G401.6 (cell line): ENCODE measurements at regions not wholly inside any gene's neighbourhood (a gene's known extent, or its start where the extent isn't known, plus 50 kb on each side); places are given as distances from the start of the nearest gene placed in this dataset.

ENCODE experiments used
- FAIRE-seq: peaks from 2 replicates; lab custom pipeline; 2012; peaks lifted over from hg19 to GRCh38; lab: Jason Lieb, UNC

DNA sequence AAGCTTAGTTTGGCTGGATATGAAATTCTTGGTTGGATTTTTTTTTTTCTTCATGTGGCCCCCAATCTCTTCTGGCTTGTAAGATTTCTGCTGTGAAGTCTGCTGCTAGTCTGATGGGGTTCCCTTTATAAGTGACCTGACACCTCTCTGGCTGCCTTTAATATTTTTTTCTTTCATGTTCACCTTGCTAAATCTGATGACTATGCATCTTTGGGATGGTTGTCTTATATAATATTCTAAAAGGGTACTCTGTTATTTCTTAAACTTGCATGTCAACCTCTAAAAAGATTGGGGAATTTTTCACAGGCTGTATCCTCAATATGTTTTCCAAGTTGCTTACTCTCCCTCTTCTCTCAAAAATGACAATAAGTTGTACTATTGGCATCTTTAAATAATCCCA lies 500.0 kb downstream of the CAAP1 start:
- FAIRE-seq = no peak

DNA sequence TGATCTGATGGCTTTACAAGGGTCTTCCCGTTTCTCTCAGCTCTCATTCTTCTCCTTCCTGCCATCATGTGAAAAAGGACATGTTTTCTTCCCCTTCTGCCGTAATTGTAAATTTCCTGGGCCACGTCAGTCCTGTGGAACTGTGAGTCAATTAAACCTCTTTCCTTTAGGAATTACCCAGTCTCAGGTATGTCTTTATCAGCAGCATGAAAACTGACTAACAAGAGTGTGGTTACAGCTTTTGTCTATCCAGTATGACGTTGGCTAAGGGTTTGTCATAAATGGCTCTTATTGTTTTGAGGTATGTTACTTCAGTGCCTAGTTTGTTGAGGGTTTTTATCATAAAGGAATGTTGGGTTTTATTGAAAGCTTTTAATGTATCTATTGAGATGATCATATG lies 501.6 kb downstream of the CAAP1 start:
- no peak for FAIRE-seq

DNA sequence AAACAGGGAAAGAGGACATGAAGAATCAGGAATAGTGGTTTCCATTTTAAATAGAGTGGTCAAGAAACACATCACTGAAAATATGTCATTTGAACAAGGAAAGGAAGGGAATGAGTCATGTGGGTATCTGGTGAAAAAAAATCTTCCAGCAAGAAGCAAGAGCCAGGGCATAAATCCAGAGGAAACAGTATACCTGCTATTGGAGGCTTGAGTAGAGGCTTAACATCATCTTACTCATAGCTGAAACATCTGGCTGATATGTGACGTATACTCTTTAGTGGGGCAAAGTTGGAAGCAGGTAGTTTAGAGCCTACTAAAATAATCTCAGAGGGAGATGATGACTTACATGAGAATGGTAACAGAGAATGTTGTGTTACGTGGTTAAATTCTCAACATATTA lies 517.2 kb downstream of the CAAP1 start:
- no peak for FAIRE-seq

DNA sequence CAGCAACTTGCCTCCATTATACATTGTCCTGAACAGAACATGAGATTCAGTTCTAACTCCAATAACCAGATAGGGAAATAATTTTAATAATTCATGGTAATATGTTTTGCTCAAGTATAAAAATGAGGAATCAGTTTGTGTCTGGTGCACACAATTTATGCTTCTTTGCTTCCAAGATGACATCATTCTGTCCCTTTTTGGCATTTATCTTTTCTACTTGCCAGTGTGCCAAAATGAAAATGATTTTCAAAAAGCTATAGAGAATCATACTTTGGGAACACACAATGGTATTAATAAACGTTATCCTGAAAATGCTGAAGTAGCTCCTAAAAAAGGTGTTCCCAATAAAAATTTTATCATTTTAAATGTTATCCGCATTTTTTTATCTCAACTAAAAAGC lies 519.0 kb downstream of the CAAP1 start:
- no peak for FAIRE-seq

DNA sequence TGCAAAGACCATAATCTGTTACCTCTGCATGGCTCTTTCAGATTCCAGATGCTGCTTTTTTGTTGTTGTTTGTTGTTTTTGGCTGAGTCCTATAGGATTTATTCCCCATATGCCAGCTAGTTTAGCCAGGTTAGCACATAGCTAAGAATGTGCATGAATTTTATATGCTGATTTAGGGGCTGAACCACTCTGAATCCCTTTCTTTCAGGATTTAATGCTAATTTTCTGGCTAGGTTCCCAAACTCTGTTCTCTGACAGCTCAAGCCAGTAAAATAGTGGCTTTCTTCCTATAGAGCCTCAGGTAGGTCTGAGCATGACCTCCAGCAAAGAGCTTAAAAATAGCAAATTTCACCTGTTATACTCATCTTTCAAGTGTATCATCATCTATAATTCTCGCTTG lies 521.4 kb downstream of the CAAP1 start:
- FAIRE-seq = no peak

DNA sequence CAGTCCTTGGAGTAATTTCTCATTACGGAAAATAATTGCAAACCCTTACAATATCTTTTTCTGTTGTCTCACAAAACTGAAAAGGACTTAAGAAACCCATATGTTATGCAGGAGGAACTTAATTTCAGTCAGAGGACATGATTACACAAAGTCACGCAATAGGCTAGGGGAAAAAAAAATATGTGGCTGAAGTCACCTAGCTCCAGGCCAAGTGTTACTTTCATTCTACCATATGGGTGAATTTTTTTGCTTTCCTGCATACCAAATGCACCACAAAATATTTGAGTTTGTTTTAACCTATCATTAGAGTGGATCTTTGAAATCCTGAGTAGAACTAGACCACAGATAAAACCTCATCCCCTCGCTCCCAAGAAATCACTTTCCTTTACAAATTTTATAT lies 523.5 kb downstream of the CAAP1 start:
- FAIRE-seq = no peak

DNA sequence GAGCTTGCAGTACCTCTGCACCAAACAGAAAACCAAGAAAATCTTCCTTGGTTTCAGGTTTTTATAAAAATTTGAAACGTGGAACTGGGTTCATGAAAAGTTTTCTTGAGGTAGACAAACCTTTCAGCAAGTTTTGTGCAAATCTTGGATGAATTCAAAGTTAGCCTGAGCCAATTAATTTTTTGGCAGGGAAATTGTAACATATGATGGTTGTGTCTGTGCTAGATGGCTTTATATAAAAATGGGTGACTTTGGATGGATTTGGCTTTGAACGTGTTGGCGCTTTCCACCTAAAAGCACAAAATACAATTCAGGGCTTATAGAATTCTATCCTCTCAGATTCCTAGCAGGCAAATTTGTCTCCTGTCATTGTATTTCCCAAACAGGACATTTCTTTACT lies 524.4 kb downstream of the CAAP1 start:
- no peak for FAIRE-seq

DNA sequence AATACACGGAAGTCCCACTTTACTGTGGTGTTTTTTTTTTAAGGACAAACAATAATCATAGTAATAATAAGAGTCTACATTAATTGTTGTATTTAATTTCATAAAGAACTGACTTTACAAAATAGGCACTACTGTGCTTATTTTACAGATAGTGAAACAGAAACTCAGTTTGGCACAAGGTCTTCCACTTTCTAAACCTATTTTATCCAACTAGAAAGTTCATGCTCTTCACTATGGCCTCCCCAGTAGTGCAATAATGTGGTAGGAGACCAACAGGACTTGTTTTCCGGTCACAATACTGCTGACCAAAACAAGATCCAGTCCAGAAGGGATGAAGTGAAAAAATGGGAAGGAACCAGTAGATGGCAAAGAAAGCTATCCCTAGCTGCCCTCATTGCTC lies 531.6 kb downstream of the CAAP1 start:
- no peak for FAIRE-seq

DNA sequence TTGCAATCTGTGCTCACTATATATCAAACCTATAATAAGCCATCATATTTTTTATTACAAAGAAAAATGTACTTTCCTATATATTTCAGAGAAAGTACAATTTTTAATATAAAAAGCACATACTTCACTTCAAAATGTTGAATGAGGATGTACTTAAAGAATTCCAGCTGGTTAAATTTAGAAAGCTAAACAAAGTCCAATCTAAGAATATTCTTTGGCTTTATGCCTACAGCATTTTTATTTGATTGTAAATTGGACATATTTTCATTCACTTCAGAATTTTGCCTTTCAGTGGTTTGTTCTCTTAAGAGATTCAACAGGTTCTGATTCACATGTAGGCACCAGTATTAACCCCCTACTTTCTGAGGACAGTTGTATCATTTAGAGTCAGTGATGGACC lies 533.8 kb downstream of the CAAP1 start:
- no peak for FAIRE-seq

DNA sequence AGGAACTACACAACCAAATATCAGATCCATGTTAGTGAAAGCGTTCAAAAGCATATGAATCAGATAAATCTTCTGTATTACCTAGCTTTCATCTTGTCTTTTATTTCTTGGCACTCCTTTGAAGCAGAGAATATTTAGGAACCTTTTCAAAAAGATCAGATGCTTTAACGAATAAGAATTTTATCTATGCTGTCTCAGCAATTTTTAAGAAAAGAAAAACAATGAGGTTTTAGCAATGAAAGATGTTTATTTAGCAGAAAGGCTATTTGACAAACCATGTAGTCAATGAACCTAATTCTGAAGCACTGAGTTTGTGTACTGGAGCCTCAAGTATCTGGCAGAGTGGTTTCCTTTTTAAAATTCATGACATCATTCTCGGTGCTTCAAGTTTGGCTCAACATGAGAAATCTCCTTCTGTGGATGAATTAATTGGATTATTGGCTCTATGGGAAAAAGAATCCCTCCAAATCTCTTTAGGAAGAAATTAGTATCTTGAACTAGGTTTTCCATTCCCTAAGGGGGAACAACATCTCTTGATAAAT lies 534.7 kb downstream of the CAAP1 start:
- FAIRE-seq = no peak

DNA sequence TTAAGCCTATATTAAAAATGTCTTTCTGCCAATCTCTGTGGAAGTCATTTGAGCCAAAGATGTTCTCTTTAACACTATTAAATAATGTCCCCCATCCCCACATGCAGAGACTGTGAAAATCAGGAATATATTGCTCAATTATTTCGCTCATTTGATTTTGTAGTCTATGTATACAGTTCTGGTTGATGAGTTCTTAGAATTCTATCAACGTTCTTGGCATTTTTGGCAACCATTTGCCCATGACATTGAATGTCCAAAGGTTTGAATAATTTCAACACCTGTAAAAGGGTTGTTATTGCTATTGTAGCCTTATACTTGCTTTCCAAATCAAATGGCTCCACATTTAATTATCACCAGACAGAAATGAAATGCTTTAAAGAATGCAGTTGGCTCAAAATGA lies 536.1 kb downstream of the CAAP1 start:
- FAIRE-seq = no peak

DNA sequence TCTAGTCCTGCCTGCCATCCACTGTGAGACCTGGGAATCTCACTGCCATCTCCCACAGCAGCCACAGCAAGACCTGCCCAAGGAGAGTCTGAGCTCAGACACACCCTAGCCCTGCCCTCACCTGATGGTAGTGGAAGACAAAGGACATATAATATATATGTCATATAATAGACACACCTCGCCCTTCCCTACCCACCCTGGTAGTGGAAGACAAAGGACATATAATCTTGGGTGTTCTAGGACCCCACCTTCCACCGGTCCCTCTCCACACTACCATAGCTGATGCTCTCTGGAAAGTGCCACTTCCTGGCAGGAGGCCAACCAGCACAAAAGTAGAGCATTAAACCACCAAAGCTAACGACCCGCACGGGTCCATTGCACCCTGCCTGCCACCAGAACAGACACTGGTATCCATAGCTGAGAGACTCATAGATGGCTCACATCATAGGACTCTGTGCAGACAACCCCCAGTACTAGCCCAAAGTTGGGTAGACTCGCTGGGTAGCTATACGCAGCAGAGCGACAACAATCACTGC lies 545.6 kb downstream of the CAAP1 start:
- FAIRE-seq = no peak

DNA sequence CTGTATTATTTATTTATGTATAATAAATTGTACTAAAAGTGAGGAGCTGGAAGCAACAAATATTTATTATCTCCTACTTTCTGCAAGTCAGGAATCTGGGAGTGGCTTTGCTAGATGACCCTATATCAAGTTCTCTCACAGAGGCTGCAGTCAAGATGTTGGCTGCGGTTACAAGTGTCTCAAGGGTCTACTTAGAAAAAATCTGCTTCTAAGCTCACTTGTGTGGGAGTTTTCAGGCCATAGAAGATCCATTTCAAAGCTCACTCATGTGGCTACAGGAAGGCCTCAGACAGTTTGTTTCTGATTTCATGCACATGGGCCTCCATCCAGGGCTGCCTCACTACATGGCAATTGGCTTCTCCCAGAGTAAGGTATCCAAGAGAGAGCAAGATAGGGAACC lies 551.1 kb downstream of the CAAP1 start:
- no peak for FAIRE-seq

DNA sequence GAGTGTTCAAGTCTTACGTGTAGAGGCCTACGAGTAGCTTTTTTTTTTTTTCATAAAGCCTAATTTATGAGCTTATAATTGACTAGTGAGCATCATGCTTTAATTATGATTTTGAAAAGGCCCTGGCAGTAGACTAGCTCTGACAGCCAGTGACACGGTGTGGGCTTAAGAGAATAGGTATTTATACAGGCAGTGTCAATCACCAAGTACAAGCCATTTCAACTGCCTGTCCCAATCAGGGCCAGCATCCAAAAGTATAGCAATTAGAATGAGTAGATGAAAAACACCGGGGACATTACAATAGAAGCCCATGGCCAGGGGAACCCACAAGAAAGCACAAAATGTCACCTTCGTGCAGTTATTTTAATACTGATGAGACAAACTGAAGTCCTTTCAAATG lies 552.8 kb downstream of the CAAP1 start:
- FAIRE-seq = no peak

DNA sequence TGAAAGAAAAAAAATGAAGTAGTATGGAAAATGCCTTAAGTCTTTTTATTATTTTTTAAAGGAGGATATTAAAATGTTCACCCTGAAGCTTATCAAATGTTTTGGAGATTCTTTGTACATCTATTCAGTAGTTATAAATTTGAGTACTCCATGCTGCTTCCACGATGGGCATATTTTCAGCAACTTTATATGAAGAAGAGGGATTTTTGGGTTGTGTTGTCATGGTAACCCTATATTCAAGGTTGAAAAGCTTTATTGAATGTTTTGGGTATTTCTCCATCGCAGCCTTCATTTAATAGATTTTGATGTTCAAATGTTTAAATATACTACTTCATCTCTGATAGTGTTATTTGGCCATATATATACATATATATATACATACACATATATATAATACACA lies 557.5 kb downstream of the CAAP1 start:
- FAIRE-seq = no peak

DNA sequence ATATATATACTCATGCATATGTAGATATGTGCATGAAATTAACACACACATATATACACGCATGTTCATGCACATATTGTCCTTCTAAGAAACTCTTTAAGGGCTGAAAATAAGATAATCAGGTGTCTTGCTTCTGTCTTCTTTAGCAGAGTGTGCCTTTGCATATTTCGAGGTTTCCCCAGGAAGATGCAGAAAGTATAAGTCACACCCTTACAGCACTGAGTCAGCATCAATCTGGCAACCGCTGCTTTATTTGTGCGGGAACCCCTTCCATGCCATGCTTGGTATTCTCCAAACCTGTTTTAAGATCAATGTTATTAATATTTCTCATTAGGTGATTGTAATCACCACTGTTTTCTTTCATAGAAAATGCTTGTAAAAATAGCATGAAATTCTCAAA lies 557.9 kb downstream of the CAAP1 start:
- no peak for FAIRE-seq

DNA sequence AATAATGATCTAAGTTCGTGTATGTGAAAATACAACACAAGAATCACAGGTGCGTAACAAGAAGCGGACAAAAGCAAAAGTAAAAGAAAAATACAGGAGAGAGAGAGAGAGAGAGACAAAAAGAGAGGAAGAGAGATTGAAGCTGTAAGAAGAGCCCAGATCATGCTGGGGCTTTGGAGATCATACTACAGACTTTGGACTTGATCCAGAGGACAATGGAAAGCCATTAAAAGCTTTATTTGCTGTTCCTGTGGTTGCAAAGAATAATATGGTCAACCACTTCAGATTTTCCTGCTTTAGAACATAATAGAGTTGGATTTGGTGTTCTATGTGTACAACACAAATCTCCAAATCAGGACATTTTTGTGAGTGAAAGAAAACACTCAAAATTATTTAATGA lies 561.4 kb downstream of the CAAP1 start:
- FAIRE-seq = no peak

DNA sequence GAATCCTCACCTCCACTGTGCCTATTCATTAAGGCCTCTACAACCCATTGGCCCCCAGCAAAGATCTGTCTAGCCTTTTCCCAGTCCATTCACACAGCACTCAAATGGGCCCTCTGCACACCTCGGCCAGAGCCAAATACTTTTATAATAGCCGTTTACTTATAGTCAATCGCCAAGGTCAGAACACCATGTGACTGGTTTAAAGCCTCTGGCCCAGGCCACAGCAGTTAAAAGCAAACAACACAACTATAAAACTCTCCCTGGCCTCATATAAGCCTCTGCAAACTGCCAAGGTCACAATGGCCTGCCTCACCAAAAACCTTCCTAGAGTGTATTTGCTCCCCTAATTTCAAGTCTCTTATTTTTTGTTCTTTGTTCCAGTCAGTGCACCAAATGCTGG lies 562.6 kb downstream of the CAAP1 start:
- no peak for FAIRE-seq

DNA sequence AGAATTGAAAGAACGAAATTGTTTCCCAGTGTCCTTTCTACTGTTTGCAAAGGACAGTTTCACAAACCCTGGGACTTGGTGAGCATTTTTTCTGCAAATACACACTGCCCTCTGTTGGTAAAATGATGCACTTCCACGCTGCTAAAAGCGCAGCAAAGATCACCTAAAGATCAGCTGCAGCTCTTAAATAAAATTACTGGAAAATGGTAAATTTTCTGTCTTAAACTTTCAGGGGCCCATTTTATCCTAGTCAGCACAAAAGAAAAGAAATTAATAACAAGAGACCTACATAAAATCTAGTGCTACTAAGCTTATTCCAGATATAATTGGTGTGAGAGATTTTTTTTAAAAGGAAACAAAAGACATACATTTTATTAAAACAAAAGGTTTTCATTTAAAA lies 566.0 kb downstream of the CAAP1 start:
- no peak for FAIRE-seq

DNA sequence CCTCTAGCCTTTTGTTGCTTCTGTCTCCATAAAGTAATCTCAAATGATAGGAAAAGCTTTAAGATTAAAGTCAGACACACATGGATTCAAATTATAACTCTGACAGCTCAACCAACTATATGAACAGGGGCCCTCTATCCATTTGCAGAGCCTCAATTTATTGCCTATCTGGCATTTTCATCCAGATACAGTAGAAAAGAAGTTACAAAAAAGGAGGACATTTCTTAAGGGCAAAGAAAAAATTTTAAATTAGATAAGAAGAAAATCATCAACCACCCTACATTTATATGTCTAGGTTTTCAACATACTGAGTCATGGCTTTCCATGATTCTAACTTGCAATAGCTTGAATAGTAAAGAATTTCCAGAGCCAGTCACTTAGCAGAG lies 567.2 kb downstream of the CAAP1 start:
- no peak for FAIRE-seq

DNA sequence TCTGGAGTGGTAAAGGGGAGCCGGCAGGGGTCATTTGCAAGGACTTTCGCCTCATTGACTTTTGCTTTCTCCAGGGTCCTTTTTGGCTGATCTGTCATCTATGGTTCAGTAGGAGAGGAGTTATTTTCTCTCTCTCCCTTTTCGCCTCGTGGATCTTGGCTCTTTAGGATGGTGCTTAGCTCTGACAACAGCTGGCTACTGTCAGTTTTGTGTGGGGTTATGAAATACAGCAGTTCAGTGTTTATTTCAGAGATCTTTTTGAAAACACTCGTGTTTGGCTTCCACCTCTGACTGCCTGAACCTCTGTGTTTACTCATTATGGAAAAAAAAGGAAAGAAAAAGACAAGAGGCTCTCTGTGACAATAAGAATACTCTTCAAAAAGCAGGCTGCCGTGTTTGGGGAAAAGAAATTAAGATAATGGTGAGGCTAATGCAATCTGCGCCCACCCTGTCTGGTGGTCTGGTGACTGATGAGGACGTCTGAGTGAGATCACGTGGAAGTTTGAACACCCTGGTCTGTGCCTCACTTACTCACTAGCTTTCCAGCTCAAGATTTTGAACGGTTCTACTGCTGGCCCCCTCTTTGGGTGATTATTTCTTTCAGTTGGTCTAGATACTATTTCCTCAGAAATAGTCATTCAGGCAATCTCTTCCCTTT lies 567.7 kb downstream of the CAAP1 start:
- FAIRE-seq = no peak

DNA sequence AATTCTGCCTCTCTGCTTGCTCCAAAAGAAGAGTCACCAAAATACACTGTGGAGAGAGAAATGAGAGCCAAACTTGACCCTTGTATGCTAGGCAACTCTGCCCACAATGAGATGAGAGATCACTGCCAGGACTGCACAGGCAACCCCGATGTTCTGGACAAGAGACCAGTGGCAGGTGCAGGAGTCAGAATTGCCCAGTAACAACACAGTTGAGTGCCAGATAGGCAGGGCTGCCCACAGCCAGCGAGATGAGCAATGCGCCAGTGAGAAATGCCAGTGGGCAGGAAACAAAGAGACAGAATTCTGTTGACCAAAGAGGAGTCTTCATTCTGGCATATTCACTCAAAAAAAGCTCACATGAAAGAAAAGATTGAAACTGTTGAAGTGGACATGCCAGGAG lies 570.7 kb downstream of the CAAP1 start:
- FAIRE-seq = no peak

DNA sequence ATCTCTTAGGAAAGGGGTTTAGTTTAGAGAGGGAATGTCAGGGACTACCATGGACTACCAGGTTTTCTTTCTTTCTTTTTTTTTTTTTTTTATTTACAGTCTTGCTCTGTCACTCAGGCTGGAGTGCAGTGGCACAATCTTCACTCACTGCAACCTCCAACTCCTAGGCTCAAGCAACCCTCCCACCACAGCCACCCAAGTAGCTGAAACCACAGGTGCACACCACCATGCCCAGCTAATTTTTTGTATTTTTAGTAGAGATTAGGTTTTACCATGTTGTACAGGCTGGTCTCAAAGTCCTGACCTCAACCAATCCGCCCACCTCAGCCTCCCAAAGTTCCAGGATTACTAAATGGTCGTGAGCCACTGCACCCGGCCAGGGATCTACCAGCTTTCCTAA lies 572.7 kb downstream of the CAAP1 start:
- no peak for FAIRE-seq

DNA sequence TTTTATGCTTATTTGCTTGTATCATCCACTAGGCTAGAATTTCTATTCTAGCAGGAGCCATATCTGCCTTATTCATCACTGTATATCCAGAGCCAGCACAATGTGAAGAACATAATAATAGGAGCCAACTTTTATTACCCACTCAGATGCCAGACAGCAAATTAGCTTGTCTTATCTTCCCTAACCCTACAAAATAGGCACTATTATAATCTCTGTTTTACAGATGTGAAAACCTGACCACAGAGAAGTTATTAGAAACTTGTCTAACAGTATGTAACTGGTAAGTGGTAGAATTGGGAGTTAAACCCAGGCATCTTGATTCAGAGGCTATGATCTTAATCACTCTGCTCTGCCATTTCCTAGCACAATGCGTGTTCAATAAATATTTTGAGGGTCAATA lies 579.5 kb downstream of the CAAP1 start:
- FAIRE-seq = no peak
